H9 (cell line): ENCODE measurements at regions not wholly inside any gene's neighbourhood (a gene's known extent, or its start where the extent isn't known, plus 50 kb on each side); places are given as distances from the start of the nearest gene placed in this dataset.

Experiments
- DNase-seq: peaks from one replicate; pipeline ENCODE4 v3.0.0-alpha.2; 2017
- H2AFZ ChIP-seq: one replicate; pipeline ENCODE4 v1.6.1; 2013; ENCODE audit warnings: mild to moderate bottlenecking, low read length, control low read depth, moderate library complexity
- H2AK5ac ChIP-seq: 2 replicates; pipeline ENCODE4 v1.6.1; 2013; ENCODE audit warnings: low read length, control low read depth, mixed read lengths; ENCODE audit not compliant: insufficient read length
- H2BK120ac ChIP-seq: one replicate; pipeline ENCODE4 v1.6.1; 2013; ENCODE audit warnings: low read depth, mild to moderate bottlenecking, low read length, control low read depth, inconsistent platforms; ENCODE audit not compliant: poor library complexity, severe bottlenecking
- H2BK12ac ChIP-seq: 2 replicates; pipeline ENCODE4 v1.6.1; 2013; ENCODE audit warnings: low read length, control low read depth, mixed read lengths, low read depth; ENCODE audit not compliant: insufficient read length
- H2BK15ac ChIP-seq: 2 replicates; pipeline ENCODE4 v1.6.1; 2013; ENCODE audit warnings: low read depth, low read length, control low read depth
- H2BK20ac ChIP-seq: one replicate; pipeline ENCODE4 v1.6.1; 2013; ENCODE audit warnings: low read depth, mild to moderate bottlenecking, low read length, control low read depth, inconsistent platforms; ENCODE audit not compliant: poor library complexity, severe bottlenecking
- H2BK5ac ChIP-seq: 2 replicates; pipeline ENCODE4 v1.6.1; 2013; ENCODE audit warnings: low read length, control low read depth, mixed read lengths; ENCODE audit not compliant: insufficient read length
- H3K14ac ChIP-seq: 2 replicates; pipeline ENCODE4 v1.6.1; 2013; ENCODE audit warnings: low read length, control low read depth; ENCODE audit not compliant: insufficient read depth
- H3K18ac ChIP-seq: 2 replicates; pipeline ENCODE4 v1.6.1; 2013; ENCODE audit warnings: low read depth, mild to moderate bottlenecking, mixed read lengths, low read length, control low read depth; ENCODE audit not compliant: insufficient read length
- H3K23ac ChIP-seq: 2 replicates; pipeline ENCODE4 v1.6.1; 2013; ENCODE audit warnings: low read length, control low read depth, mixed read lengths, low read depth; ENCODE audit not compliant: insufficient read length
- H3K23me2 ChIP-seq: 2 replicates; pipeline ENCODE4 v1.6.1; 2013; ENCODE audit warnings: low read depth, mild to moderate bottlenecking, mixed read lengths, low read length, control low read depth; ENCODE audit not compliant: insufficient read length, poor library complexity, severe bottlenecking
- H3K27ac ChIP-seq: 2 replicates; pipeline ENCODE4 v1.5.1; 2013; ENCODE audit warnings: low read length, control low read depth, mixed read lengths, low read depth; ENCODE audit not compliant: insufficient read length
- H3K27me3 ChIP-seq: 2 replicates; pipeline ENCODE4 v1.6.1; 2013; ENCODE audit warnings: low read length, control low read depth, inconsistent platforms; ENCODE audit not compliant: insufficient read depth
- H3K4ac ChIP-seq: 2 replicates; pipeline ENCODE4 v1.6.1; 2013; ENCODE audit warnings: low read depth, mild to moderate bottlenecking, control low read depth, inconsistent platforms, low read length, moderate library complexity
- H3K4me1 ChIP-seq: 2 replicates; pipeline ENCODE4 v1.6.1; 2013; ENCODE audit warnings: low read length, control low read depth, inconsistent platforms; ENCODE audit not compliant: insufficient read depth
- H3K4me2 ChIP-seq: 2 replicates; pipeline ENCODE4 v1.6.1; 2013; ENCODE audit warnings: low read length, control low read depth, mixed read lengths; ENCODE audit not compliant: insufficient read length, insufficient read depth
- H3K56ac ChIP-seq: 2 replicates; pipeline ENCODE4 v1.6.1; 2013; ENCODE audit warnings: low read depth, mild to moderate bottlenecking, mixed read lengths, low read length, control low read depth; ENCODE audit not compliant: insufficient read length
- H3K79me1 ChIP-seq: 2 replicates; pipeline ENCODE4 v1.6.1; 2013; ENCODE audit warnings: low read depth, mild to moderate bottlenecking, moderate library complexity, low read length, control low read depth, inconsistent platforms; ENCODE audit not compliant: insufficient read depth, poor library complexity, severe bottlenecking
- H3K79me2 ChIP-seq: 2 replicates; pipeline ENCODE4 v1.6.1; 2013; ENCODE audit warnings: low read length, control low read depth, inconsistent platforms; ENCODE audit not compliant: insufficient read depth
- H3K9ac ChIP-seq: 2 replicates; pipeline ENCODE4 v1.6.1; 2013; ENCODE audit warnings: low read length, control low read depth, mixed read lengths; ENCODE audit not compliant: insufficient read length; ENCODE audit errors: extremely low read depth
- H3K9me3 ChIP-seq: one replicate; pipeline ENCODE4 v1.6.1; 2013; ENCODE audit warnings: low read depth, low read length, inconsistent platforms; ENCODE audit not compliant: control insufficient read depth
- H3T11ph ChIP-seq: one replicate; pipeline ENCODE4 v1.6.1; 2013; ENCODE audit warnings: mild to moderate bottlenecking, low read length, control low read depth, inconsistent platforms
- H4K20me1 ChIP-seq: one replicate; pipeline ENCODE4 v1.6.1; 2013; ENCODE audit not compliant: control insufficient read depth, insufficient read length, insufficient read depth
- H4K5ac ChIP-seq: 2 replicates; pipeline ENCODE4 v1.6.1; 2013; ENCODE audit warnings: low read depth, mild to moderate bottlenecking, mixed read lengths, low read length, control low read depth; ENCODE audit not compliant: insufficient read length
- H4K8ac ChIP-seq: replicated peaks from 2 replicates; pipeline ENCODE4 v1.6.1; 2013; ENCODE audit warnings: low read length, control low read depth, mixed read lengths, low read depth; ENCODE audit not compliant: insufficient read length
- H4K91ac ChIP-seq: 2 replicates; pipeline ENCODE4 v1.6.1; 2013; ENCODE audit warnings: low read depth, mild to moderate bottlenecking, moderate library complexity, mixed read lengths, low read length, control low read depth; ENCODE audit not compliant: insufficient read length
- H3K27ac Mint-ChIP-seq, 3 experiments: 2 replicates in 2 of 3; 3 replicates in 1 of 3; pipeline ENCODE4 v1.8.0; 2020 to 2021; ENCODE audit warnings: mixed read lengths in 3 of 3, mild to moderate bottlenecking in 1 of 3, moderate library complexity in 1 of 3
- H3K27me3 Mint-ChIP-seq: 2 replicates; pipeline ENCODE4 v1.8.0; 2021; ENCODE audit warnings: low read depth, mild to moderate bottlenecking, moderate library complexity, mixed read lengths
- H3K36me3 Mint-ChIP-seq, 3 experiments: 2 replicates in 2 of 3; 3 replicates in 1 of 3; pipeline ENCODE4 v1.8.0; 2020 to 2021; ENCODE audit warnings: low read depth in 3 of 3, mixed read lengths in 3 of 3; ENCODE audit not compliant: insufficient read depth in 1 of 3
- H3K4me1 Mint-ChIP-seq, 2 experiments: 2 replicates each; pipeline ENCODE4 v1.8.0; 2020; ENCODE audit warnings: mixed read lengths in 2 of 2
- H3K4me3 Mint-ChIP-seq, 2 experiments: 2 replicates in 1 of 2; 3 replicates in 1 of 2; pipeline ENCODE4 v1.8.0; 2020 to 2021; ENCODE audit warnings: mild to moderate bottlenecking in 2 of 2, mixed read lengths in 2 of 2, moderate library complexity in 1 of 2
- H3K9me3 Mint-ChIP-seq, 2 experiments: 2 replicates in 1 of 2; 3 replicates in 1 of 2; pipeline ENCODE4 v1.8.0; 2020; ENCODE audit warnings: mild to moderate bottlenecking in 2 of 2, mixed read lengths in 2 of 2, moderate library complexity in 1 of 2
- CTCF ChIP-seq: fragments of 200-600 bp; sonication (generic); conservative IDR thresholded peaks from 3 replicates; pipeline ENCODE4 v1.8.0; 2021; ENCODE audit warnings: antibody characterized with exemption, mild to moderate bottlenecking

GRCh38 chr4:124790471-124790870 lies 77.9 kb upstream of the ANKRD50 start:
- Histone ChIP-seq H3K79me2 (no peaks in the 10 kb centered on the region), H3K4me1 (no peaks in the 10 kb centered on the region), H3K9me3 (no peaks in the 10 kb centered on the region), H3K18ac (no peak overlapping the region), H4K20me1 (no peaks in the 10 kb centered on the region), H3K56ac (no peak overlapping the region), H3K23ac (no peak overlapping the region), H2BK12ac (no peak overlapping the region), H3K9ac (no peak overlapping the region), H2BK20ac (no peak overlapping the region), H4K5ac (no peak overlapping the region), H3K14ac (no peak overlapping the region), H2AK5ac (no peak overlapping the region), H3K4ac (no peak overlapping the region), H3K27me3 (no peaks in the 10 kb centered on the region), H2BK120ac (no peak overlapping the region), H3K4me2 (no peak overlapping the region), H3T11ph (no peak overlapping the region), H4K8ac (no peak overlapping the region), H3K23me2 (no peaks in the 10 kb centered on the region), H2AFZ (no peak overlapping the region), H4K91ac (no peak overlapping the region), H2BK15ac (no peak overlapping the region), H3K27ac (no peak overlapping the region), H3K79me1 (no peaks in the 10 kb centered on the region), H2BK5ac (no peak overlapping the region)
- H3K4me1 Mint-ChIP-seq = peaks cover 2 to 7% of the 10 kb centered on the region in 2 experiments; a peak in 2 of 4 replicates
- H3K27me3 Mint-ChIP-seq = no peaks in the 10 kb centered on the region
- H3K36me3 Mint-ChIP-seq = peaks cover 0 to 4% (median 0%) of the 10 kb centered on the region in 3 experiments; a peak in 1 of 7 replicates
- H3K27ac Mint-ChIP-seq = no peak overlapping the region
- TF ChIP-seq CTCF = no peak
- H3K4me3 Mint-ChIP-seq = no peak overlapping the region
- no peaks in the 10 kb centered on the region; a peak in 1 of 5 replicates for H3K9me3 Mint-ChIP-seq
- DNase-seq = no peak
